HEK293 (cell line): ENCODE measurements at regions not wholly inside any gene's neighbourhood (a gene's known extent, or its start where the extent isn't known, plus 50 kb on each side); places are given as distances from the start of the nearest gene placed in this dataset.

Source experiments
- CTCF ChIA-PET: fragments of 350-600 bp; formaldehyde crosslinking; extraction: SDS; loops from one replicate; lab custom pipeline; 2021; ENCODE audit warnings: antibody characterized with exemption; lab: Yijun Ruan, JAX
- POLR2A ChIA-PET: fragments of 300-600 bp; formaldehyde crosslinking; extraction: SDS; loops from one replicate; lab custom pipeline; 2020; ENCODE audit warnings: antibody characterized with exemption, inconsistent platforms; lab: Yijun Ruan, JAX
- H3K27ac ChIP-seq: fragments of 200-500 bp; sonication (Bioruptor generic); 2 replicates; pipeline ENCODE4 v1.5.1; 2014; ENCODE audit warnings: low read depth, low read length, control low read depth, inconsistent platforms; ENCODE audit errors: extremely low read depth
- H3K36me3 ChIP-seq, 2 experiments: fragments of 200-500 bp in 1 of 2; sonication (Bioruptor generic) in 1 of 2; 1 replicate in 1 of 2; 2 replicates in 1 of 2; pipeline ENCODE4 v1.5.1; 2014 to 2017; ENCODE audit warnings: inconsistent platforms in 2 of 2, low read length in 2 of 2; ENCODE audit not compliant: control insufficient read depth in 2 of 2, insufficient read depth in 1 of 2
- H3K4me1 ChIP-seq: fragments of 200-500 bp; sonication (Bioruptor generic); 2 replicates; pipeline ENCODE4 v1.5.1; 2014; ENCODE audit warnings: mild to moderate bottlenecking, low read length, inconsistent platforms; ENCODE audit not compliant: control insufficient read depth, insufficient read depth
- H3K4me3 ChIP-seq: 2 replicates; pipeline ENCODE4 v1.5.1; 2011; ENCODE audit warnings: low read depth, mild to moderate bottlenecking, control low read depth, low read length, moderate library complexity
- H3K9me3 ChIP-seq: fragments of 200-500 bp; sonication (Bioruptor generic); 2 replicates; pipeline ENCODE4 v1.5.1; 2014; ENCODE audit warnings: low read depth, low read length, inconsistent platforms; ENCODE audit not compliant: control insufficient read depth, insufficient read depth
- BCL11A ChIP-seq: fragments of 450-650 bp; formaldehyde crosslinking; IDR thresholded peaks from 2 replicates; pipeline ENCODE4 v1.5.1; 2016; ENCODE audit warnings: low read depth, missing biosample characterization, missing genetic modification characterization
- CTCF ChIP-seq: fragments of 450-650 bp; formaldehyde crosslinking; IDR thresholded peaks from 2 replicates; pipeline ENCODE4 v1.5.1; 2016; ENCODE audit warnings: missing biosample characterization, missing genetic modification characterization
- GLI2 ChIP-seq: fragments of 450-650 bp; formaldehyde crosslinking; IDR thresholded peaks from 2 replicates; pipeline ENCODE4; 2017; ENCODE audit warnings: missing biosample characterization, missing genetic modification characterization, low read depth, borderline replicate concordance
- GLIS1 ChIP-seq: fragments of 450-650 bp; formaldehyde crosslinking; IDR thresholded peaks from 2 replicates; pipeline ENCODE4 v1.5.1; 2016; ENCODE audit warnings: missing biosample characterization, missing genetic modification characterization
- OSR2 ChIP-seq: fragments of 450-650 bp; formaldehyde crosslinking; IDR thresholded peaks from 2 replicates; pipeline ENCODE4 v1.5.1; 2016; ENCODE audit warnings: missing biosample characterization, missing genetic modification characterization
- TCF7L2 ChIP-seq: IDR thresholded peaks from 2 replicates; pipeline ENCODE4 v1.6.1; 2011; ENCODE audit warnings: low read depth, mild to moderate bottlenecking, inconsistent platforms, low read length, moderate library complexity, borderline replicate concordance
- ZNF133 ChIP-seq: fragments of 450-650 bp; formaldehyde crosslinking; IDR thresholded peaks from 2 replicates; pipeline ENCODE4 v1.5.1; 2016; ENCODE audit warnings: missing biosample characterization, missing genetic modification characterization
- ZNF138 ChIP-seq: fragments of 450-650 bp; formaldehyde crosslinking; IDR thresholded peaks from 2 replicates; pipeline ENCODE4 v1.5.1; 2016; ENCODE audit warnings: missing biosample characterization, missing genetic modification characterization, borderline replicate concordance
- ZNF148 ChIP-seq: fragments of 450-650 bp; formaldehyde crosslinking; IDR thresholded peaks from 2 replicates; pipeline ENCODE4 v1.5.0; 2017; ENCODE audit warnings: missing biosample characterization, missing genetic modification characterization, borderline replicate concordance
- ZNF155 ChIP-seq: fragments of 450-650 bp; formaldehyde crosslinking; IDR thresholded peaks from 2 replicates; pipeline ENCODE4 v1.5.1; 2016; ENCODE audit warnings: missing biosample characterization, missing genetic modification characterization
- ZNF175 ChIP-seq: fragments of 450-650 bp; formaldehyde crosslinking; IDR thresholded peaks from 2 replicates; pipeline ENCODE4 v1.5.1; 2016; ENCODE audit warnings: missing biosample characterization, missing genetic modification characterization
- ZNF2 ChIP-seq: fragments of 450-650 bp; formaldehyde crosslinking; IDR thresholded peaks from 2 replicates; pipeline ENCODE4 v1.5.1; 2016; ENCODE audit warnings: missing biosample characterization, missing genetic modification characterization
- ZNF311 ChIP-seq: fragments of 450-650 bp; formaldehyde crosslinking; IDR thresholded peaks from 2 replicates; pipeline ENCODE4 v1.5.1; 2017; ENCODE audit warnings: missing biosample characterization, missing genetic modification characterization, borderline replicate concordance
- ZNF416 ChIP-seq: fragments of 450-650 bp; formaldehyde crosslinking; IDR thresholded peaks from 2 replicates; pipeline ENCODE4 v1.5.1; 2016; ENCODE audit warnings: missing biosample characterization, missing genetic modification characterization
- ZNF48 ChIP-seq: fragments of 450-650 bp; formaldehyde crosslinking; IDR thresholded peaks from 2 replicates; pipeline ENCODE4 v1.5.1; 2016; ENCODE audit warnings: missing biosample characterization, missing genetic modification characterization
- ZNF530 ChIP-seq: fragments of 450-650 bp; formaldehyde crosslinking; IDR thresholded peaks from 2 replicates; pipeline ENCODE4 v1.5.1; 2016; ENCODE audit warnings: low read depth, missing biosample characterization, missing genetic modification characterization
- ZNF549 ChIP-seq: fragments of 450-650 bp; IDR thresholded peaks from 2 replicates; pipeline ENCODE4 v1.5.1; 2018; ENCODE audit warnings: missing biosample characterization, missing genetic modification characterization, mild to moderate bottlenecking, inconsistent platforms, moderate library complexity
- ZNF677 ChIP-seq: fragments of 450-650 bp; IDR thresholded peaks from 2 replicates; pipeline ENCODE4 v1.5.0; 2018; ENCODE audit warnings: missing biosample characterization, mild to moderate bottlenecking, missing genetic modification characterization, moderate library complexity
- ZNF704 ChIP-seq: fragments of 450-650 bp; formaldehyde crosslinking; IDR thresholded peaks from 2 replicates; pipeline ENCODE4 v1.5.1; 2016; ENCODE audit warnings: missing biosample characterization, missing genetic modification characterization
- ZNF76 ChIP-seq: fragments of 450-650 bp; formaldehyde crosslinking; IDR thresholded peaks from 2 replicates; pipeline ENCODE4; 2016; ENCODE audit warnings: low read depth, missing biosample characterization, missing genetic modification characterization, borderline replicate concordance
- ZNF830 ChIP-seq: fragments of 450-650 bp; IDR thresholded peaks from 2 replicates; pipeline ENCODE4 v1.5.0; 2018; ENCODE audit warnings: missing biosample characterization, missing genetic modification characterization, low read depth, mild to moderate bottlenecking, moderate library complexity
- TF ChIP-seq, protein P1 (sequence below): fragments of 450-650 bp; formaldehyde crosslinking; IDR thresholded peaks from 2 replicates; pipeline ENCODE4 v1.5.1; 2017; ENCODE audit warnings: missing biosample characterization, missing genetic modification characterization

DNA sequence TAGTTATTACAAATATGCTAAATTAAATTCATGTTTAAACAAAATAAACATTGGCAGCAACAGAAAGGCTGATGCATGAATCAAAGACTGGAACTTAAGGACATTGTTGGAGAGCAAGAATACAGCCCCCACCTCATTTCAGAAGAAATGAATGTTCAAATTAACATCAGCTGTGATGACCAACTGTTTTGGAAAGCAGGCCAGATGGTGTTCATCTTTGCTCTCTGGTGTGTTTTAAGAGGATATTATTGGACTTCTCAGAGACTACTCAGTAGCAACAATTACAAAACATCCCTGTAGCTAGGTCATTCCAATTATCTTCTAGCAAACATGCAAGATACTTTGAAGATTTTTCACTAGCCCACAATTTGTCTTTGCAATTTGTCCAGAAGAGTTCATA lies 118.6 kb upstream of the DOK5 start:
- no peak overlapping the region for H3K27ac ChIP-seq
- POLR2A ChIA-PET = no interaction called here
- H3K4me3 ChIP-seq = no peak overlapping the region
- CTCF ChIA-PET = no interaction called here
- no peak for TF ChIP-seq ZNF175 (tag by site-specific recombination)
- TF ChIP-seq OSR2 (tag by site-specific recombination) = no peak
- TF ChIP-seq ZNF311 (tag by site-specific recombination) = no peak
- TF ChIP-seq CTCF (tag by site-specific recombination) = no peak
- no peaks in the 10 kb centered on the region for H3K9me3 ChIP-seq
- no peaks in the 10 kb centered on the region for H3K4me1 ChIP-seq
- H3K36me3 ChIP-seq = no peaks in the 10 kb centered on the region

DNA sequence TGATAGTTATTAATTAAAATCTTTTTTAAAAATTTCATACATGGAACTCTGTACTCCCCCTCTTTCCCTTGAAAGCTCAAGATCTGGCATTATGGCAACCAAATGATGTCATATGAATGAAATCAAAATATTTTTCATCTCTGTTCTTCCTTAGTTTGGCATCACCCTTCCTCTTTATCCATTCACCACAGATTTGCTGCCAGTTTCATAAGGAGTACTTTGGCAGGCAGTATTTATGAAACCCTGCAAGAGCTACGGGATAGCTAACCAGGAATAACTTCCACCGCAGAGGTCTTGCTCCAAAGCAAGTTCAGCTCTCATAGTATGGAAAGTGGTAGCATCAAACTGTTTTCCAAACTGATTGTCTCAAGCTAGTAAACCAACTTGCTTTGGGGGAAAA lies 113.9 kb upstream of the DOK5 start:
- TF ChIP-seq, protein P1, sequence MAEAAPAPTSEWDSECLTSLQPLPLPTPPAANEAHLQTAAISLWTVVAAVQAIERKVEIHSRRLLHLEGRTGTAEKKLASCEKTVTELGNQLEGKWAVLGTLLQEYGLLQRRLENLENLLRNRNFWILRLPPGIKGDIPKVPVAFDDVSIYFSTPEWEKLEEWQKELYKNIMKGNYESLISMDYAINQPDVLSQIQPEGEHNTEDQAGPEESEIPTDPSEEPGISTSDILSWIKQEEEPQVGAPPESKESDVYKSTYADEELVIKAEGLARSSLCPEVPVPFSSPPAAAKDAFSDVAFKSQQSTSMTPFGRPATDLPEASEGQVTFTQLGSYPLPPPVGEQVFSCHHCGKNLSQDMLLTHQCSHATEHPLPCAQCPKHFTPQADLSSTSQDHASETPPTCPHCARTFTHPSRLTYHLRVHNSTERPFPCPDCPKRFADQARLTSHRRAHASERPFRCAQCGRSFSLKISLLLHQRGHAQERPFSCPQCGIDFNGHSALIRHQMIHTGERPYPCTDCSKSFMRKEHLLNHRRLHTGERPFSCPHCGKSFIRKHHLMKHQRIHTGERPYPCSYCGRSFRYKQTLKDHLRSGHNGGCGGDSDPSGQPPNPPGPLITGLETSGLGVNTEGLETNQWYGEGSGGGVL = no peak
- TF ChIP-seq ZNF155 (tag by site-specific recombination) = no peak
- no peak for TF ChIP-seq ZNF704
- TF ChIP-seq ZNF530 (tag by site-specific recombination) = no peak
- TF ChIP-seq ZNF549 = no peak
- TF ChIP-seq ZNF148 (tag by site-specific recombination) = no peak
- TF ChIP-seq, all 188 proteins: peak for 0
- H3K27ac ChIP-seq = no peak overlapping the region
- no peaks in the 10 kb centered on the region for H3K4me1 ChIP-seq
- ChIA-PET POLR2A (no interaction called here), CTCF (no interaction called here)
- no peaks in the 10 kb centered on the region for H3K36me3 ChIP-seq
- no peaks in the 10 kb centered on the region for H3K9me3 ChIP-seq
- no peak overlapping the region for H3K4me3 ChIP-seq

DNA sequence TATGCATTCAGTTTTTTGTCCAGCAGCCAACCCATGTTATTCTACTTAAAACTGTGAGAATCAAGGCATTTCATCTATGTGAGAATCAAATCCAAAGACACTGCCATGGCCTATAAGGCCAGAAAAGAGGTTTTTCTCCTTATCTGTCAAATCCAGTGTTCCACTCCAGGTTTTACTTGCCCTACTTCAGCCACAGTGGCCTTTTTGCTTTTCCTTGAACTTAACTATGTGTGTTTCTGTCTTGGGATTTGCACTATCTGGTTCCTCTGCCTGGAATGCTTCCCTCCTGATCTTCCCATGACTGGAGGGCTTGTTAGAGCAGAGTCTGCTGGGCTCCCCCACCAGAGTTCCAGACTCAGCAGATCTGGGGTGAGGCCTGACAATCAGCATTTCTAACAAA lies 113.1 kb upstream of the DOK5 start:
- H3K27ac ChIP-seq = no peak overlapping the region
- H3K4me3 ChIP-seq = no peak overlapping the region
- CTCF ChIA-PET = no interaction called here
- no peaks in the 10 kb centered on the region for H3K36me3 ChIP-seq
- POLR2A ChIA-PET = no interaction called here
- no peaks in the 10 kb centered on the region for H3K4me1 ChIP-seq
- no peaks in the 10 kb centered on the region for H3K9me3 ChIP-seq
- TF ChIP-seq ZNF416 (tag by site-specific recombination) = no peak
- TF ChIP-seq, all 188 proteins: peak for 0

DNA sequence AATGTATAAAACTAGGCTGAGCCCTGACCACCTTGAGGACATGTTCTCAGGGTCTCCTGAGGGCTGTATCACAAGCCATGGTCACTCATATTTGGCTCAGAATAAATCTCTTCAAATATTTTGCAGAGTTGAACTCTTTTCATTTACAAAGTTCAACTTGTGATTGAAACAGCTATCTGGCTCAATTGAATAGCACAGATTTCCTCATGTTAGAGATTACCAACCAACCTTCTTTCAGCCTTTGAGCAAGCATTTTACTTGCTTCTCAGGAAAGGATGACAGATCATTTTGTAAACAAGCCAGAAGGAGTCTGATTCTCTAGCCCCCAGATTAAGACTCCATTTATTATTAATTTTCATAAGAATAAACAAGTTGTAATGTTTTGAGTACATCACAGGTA lies 111.0 kb upstream of the DOK5 start:
- ChIA-PET POLR2A (interaction anchor here (0.6 kb wide), 1 partner anchor 12 kb away, joined by 4 read pairs; no protein-coding TSS in a partner anchor), CTCF (interaction anchor here (0.6 to 1.0 kb wide), 2 partner anchors 164 to 1009 kb away, joined by 3 read pairs; no protein-coding TSS in a partner anchor)
- no peak overlapping the region for H3K4me3 ChIP-seq
- no peaks in the 10 kb centered on the region for H3K4me1 ChIP-seq
- TF ChIP-seq BCL11A (tag by site-specific recombination) (no peak), ZNF76 (tag by site-specific recombination) (no peak), ZNF677 (tag by site-specific recombination) (no peak), TCF7L2 (no peak), ZNF48 (tag by site-specific recombination) (no peak), GLI2 (tag by site-specific recombination) (no peak), GLIS1 (tag by site-specific recombination) (no peak), ZNF138 (tag by site-specific recombination) (no peak), ZNF2 (tag by site-specific recombination) (no peak), ZNF830 (tag by site-specific recombination) (no peak), ZNF133 (tag by site-specific recombination) (no peak)
- no peak overlapping the region for H3K27ac ChIP-seq
- no peaks in the 10 kb centered on the region for H3K9me3 ChIP-seq
- no peaks in the 10 kb centered on the region for H3K36me3 ChIP-seq
